HUES6 (cell line): ENCODE measurements at regions not wholly inside any gene's neighbourhood (a gene's known extent, or its start where the extent isn't known, plus 50 kb on each side); places are given as distances from the start of the nearest gene placed in this dataset.

ENCODE experiments used
- H3K27ac ChIP-seq: 2 replicates; pipeline ENCODE4 v1.7.0; 2013; ENCODE audit warnings: low read depth, mild to moderate bottlenecking, low read length, inconsistent platforms
- H3K27me3 ChIP-seq: 2 replicates; pipeline ENCODE4 v1.6.1; 2013; ENCODE audit warnings: low read length; ENCODE audit not compliant: control insufficient read depth, insufficient read depth
- H3K36me3 ChIP-seq: 2 replicates; pipeline ENCODE4 v1.6.1; 2013; ENCODE audit warnings: low read length; ENCODE audit not compliant: control insufficient read depth, insufficient read depth
- H3K4me1 ChIP-seq: 2 replicates; pipeline ENCODE4 v1.6.1; 2013; ENCODE audit warnings: low read length; ENCODE audit not compliant: control insufficient read depth, insufficient read depth
- H3K4me3 ChIP-seq: 2 replicates; pipeline ENCODE4 v1.5.1; 2013; ENCODE audit warnings: low read depth, low read length
- H3K9ac ChIP-seq: one replicate; pipeline ENCODE4 v1.6.1; 2013; ENCODE audit warnings: mild to moderate bottlenecking, low read length
- H3K9me3 ChIP-seq: 2 replicates; pipeline ENCODE4 v1.6.1; 2013; ENCODE audit warnings: low read depth, low read length; ENCODE audit not compliant: control insufficient read depth, insufficient read depth

DNA sequence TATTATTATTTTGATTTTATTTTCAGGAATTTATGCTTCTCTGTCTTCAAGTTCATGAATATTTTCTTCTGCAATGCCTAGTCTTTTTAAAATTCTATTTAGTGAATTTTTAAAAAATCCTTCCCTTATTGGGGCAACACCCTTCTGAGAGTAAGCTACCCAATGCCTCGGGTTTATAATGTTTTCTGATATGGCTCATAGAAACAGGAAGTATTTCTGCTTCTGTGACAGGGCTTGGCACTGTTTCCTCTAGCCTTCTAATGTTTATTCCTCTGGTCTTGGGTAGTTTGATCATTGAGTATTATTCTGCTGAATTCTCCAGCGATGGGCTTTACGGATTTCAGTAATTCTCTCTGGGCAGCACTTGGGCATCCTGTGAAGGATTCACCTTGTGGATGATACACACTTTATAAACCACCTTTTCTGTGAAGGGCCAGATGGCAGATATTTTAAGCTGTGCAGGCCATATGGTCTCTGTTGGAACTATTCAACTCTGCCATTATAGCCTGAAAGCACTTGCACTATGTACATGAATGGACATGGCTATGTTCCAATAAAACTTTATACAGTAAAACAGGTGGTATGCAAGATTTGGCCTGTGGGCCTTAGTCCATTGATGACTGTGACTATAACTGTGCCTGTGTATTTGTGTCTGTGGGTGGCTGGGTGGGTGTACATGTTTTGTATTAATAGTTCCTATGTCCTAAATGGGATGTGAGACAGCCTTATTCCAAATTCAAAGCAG is 95.9 kb upstream of the FAT1 start:
- H3K27me3 ChIP-seq = no peaks in the 10 kb centered on the region
- H3K36me3 ChIP-seq = no peaks in the 10 kb centered on the region
- H3K9ac ChIP-seq = no peak overlapping the region
- H3K27ac ChIP-seq = no peak overlapping the region
- no peaks in the 10 kb centered on the region for H3K4me1 ChIP-seq
- no peak overlapping the region for H3K4me3 ChIP-seq
- H3K9me3 ChIP-seq = no peaks in the 10 kb centered on the region

- Histone ChIP-seq H3K27ac (no peak overlapping the region), H3K4me1 (no peaks in the 10 kb centered on the region), H3K9me3 (no peaks in the 10 kb centered on the region), H3K4me3 (no peak overlapping the region), H3K36me3 (no peaks in the 10 kb centered on the region), H3K27me3 (no peaks in the 10 kb centered on the region), H3K9ac (no peak overlapping the region)
Measured at GRCh38 chr4:186820391-186820891, 96.8 kb upstream of the FAT1 start.

- Histone ChIP-seq H3K4me1 (no peaks in the 10 kb centered on the region), H3K9ac (no peak overlapping the region)
Measured at GRCh38 chr4:186823989-186824388, 100.3 kb upstream of the FAT1 start.

DNA sequence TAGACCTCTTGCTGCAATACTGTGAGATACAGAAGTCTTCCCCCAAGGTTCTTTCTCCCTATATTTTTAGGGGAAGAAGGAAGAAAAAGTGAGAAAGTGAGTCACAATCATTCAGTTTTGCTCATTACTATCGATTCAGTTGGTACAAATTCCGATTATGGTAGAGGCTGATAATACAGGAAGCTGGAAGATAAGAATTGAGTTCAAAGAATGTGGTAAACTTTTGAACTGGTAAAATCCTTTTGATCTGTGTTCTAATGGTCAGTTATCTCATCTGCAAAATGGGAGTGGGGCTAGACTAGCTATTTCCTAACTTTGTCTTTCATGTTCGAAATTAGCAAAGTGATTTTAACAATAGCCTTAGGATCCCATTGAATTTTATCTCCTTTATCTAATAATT is 101.4 kb upstream of the FAT1 start:
- H3K36me3 ChIP-seq = no peaks in the 10 kb centered on the region
- H3K27me3 ChIP-seq = no peaks in the 10 kb centered on the region
- no peak overlapping the region for H3K27ac ChIP-seq
- H3K4me3 ChIP-seq = no peak overlapping the region
- no peak overlapping the region for H3K9ac ChIP-seq
- no peaks in the 10 kb centered on the region for H3K4me1 ChIP-seq
- H3K9me3 ChIP-seq = no peaks in the 10 kb centered on the region

More at GRCh38 chr4:186823989-186824388, 100.3 kb upstream of the FAT1 start:
- H3K4me3 ChIP-seq = no peak overlapping the region
- no peaks in the 10 kb centered on the region for H3K27me3 ChIP-seq
- H3K36me3 ChIP-seq = no peaks in the 10 kb centered on the region
- H3K27ac ChIP-seq = no peak overlapping the region
- H3K9me3 ChIP-seq = no peaks in the 10 kb centered on the region

GRCh38 chr4:186826006-186826405 is 102.3 kb upstream of the FAT1 start:
- no peaks in the 10 kb centered on the region for H3K4me1 ChIP-seq
- H3K36me3 ChIP-seq = no peaks in the 10 kb centered on the region
- no peak overlapping the region for H3K4me3 ChIP-seq
- no peak overlapping the region for H3K27ac ChIP-seq
- no peak overlapping the region for H3K9ac ChIP-seq
- H3K27me3 ChIP-seq = no peaks in the 10 kb centered on the region
- H3K9me3 ChIP-seq = no peaks in the 10 kb centered on the region

DNA sequence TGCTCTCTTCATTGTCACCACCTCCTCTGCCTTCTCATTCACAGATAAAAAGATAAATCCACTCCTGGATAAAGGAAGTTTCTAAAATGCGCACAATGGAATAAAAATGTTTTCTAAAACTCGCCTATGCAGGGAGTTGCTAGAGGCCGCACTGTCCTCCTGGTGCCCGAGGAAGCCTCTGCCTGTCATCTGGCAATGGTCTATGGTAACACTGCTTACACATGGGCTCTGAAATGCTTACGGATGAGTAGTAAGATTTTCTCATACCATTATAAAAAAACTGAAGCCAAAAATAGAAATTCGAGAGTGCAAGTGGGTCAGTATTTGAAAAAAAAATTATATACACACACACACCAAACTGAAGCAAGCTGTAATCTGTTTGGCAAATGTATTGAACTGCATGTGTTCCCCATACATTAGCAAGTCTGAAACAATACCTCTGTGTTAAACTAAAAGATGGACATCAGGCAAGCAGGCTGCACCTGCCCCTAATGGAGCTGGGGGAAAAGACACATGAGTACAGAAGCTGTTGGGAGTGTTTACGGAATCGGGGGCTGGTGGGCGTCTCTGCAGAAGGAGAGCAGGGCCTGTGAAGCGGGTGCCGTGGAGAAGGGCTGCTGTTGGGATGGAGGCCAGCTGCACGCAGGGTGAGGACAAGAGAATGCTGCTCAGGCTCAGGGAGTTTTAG is 103.3 kb upstream of the FAT1 start:
- Histone ChIP-seq H3K4me3 (no peak overlapping the region), H3K27ac (no peak overlapping the region), H3K4me1 (no peaks in the 10 kb centered on the region)

GRCh38 chr4:186827534-186827897 is 103.9 kb upstream of the FAT1 start:
- H3K27ac ChIP-seq = no peak overlapping the region
- H3K9me3 ChIP-seq = no peaks in the 10 kb centered on the region
- H3K4me3 ChIP-seq = no peak overlapping the region
- no peak overlapping the region for H3K9ac ChIP-seq
- H3K36me3 ChIP-seq = no peaks in the 10 kb centered on the region
- no peaks in the 10 kb centered on the region for H3K4me1 ChIP-seq
- no peaks in the 10 kb centered on the region for H3K27me3 ChIP-seq

More for the DNA sequence above, 103.3 kb upstream of the FAT1 start:
- no peaks in the 10 kb centered on the region for H3K36me3 ChIP-seq
- H3K9ac ChIP-seq = no peak overlapping the region
- H3K27me3 ChIP-seq = no peaks in the 10 kb centered on the region
- no peaks in the 10 kb centered on the region for H3K9me3 ChIP-seq

GRCh38 chr4:186829097-186829496 is 105.4 kb upstream of the FAT1 start:
- Histone ChIP-seq H3K9me3 (no peaks in the 10 kb centered on the region), H3K9ac (no peak overlapping the region), H3K4me3 (no peak overlapping the region), H3K27me3 (no peaks in the 10 kb centered on the region), H3K27ac (no peak overlapping the region), H3K36me3 (no peaks in the 10 kb centered on the region), H3K4me1 (no peaks in the 10 kb centered on the region)

- Histone ChIP-seq H3K9ac (no peak overlapping the region), H3K4me1 (no peaks in the 10 kb centered on the region), H3K27ac (no peak overlapping the region), H3K27me3 (no peaks in the 10 kb centered on the region), H3K4me3 (no peak overlapping the region), H3K9me3 (no peaks in the 10 kb centered on the region), H3K36me3 (no peaks in the 10 kb centered on the region)
Measured at GRCh38 chr4:186829740-186830449, 106.2 kb upstream of the FAT1 start.

DNA sequence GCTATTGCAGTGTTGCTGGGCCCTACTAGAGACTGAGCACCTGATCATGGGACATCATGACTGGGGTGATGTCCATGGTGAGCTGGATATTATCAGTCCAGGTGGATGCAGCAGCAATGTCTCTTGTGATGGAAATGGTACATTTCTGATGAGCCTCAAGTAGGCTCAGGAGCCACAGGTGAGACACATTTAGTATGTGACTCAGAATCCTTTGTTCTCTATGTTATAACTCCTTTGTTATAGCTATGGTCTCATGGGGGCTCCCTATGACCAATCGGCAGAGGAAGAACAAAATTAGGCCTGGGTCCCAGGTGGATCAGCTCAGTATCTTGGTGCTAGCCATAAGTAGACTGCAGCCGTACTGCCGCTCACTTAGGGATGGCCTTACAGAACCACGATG is 107.9 kb upstream of the FAT1 start:
- Histone ChIP-seq H3K9me3 (no peaks in the 10 kb centered on the region), H3K36me3 (no peaks in the 10 kb centered on the region), H3K4me1 (no peaks in the 10 kb centered on the region), H3K27me3 (no peaks in the 10 kb centered on the region), H3K4me3 (no peak overlapping the region), H3K27ac (no peak overlapping the region), H3K9ac (no peak overlapping the region)

DNA sequence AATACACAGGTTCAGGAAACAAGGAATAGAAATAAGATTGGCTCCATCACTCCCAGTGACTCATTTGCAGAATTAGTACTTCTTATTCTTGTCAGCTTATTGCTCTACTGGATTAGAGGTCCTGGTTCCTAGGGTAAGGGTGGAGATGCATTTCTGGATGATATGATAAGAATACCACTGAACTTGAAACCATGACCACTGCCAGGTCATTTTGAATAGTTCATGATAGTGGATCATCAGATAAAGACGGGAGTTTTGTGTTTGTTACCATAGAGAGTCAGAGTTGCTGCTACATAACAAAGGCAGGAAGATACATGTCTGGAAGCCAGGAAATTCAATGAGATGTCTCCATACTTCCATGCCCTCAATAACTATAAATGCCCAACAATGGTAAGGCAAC is 109.2 kb upstream of the FAT1 start:
- H3K4me1 ChIP-seq = no peaks in the 10 kb centered on the region
- H3K9me3 ChIP-seq = no peaks in the 10 kb centered on the region
- no peaks in the 10 kb centered on the region for H3K27me3 ChIP-seq
- no peaks in the 10 kb centered on the region for H3K36me3 ChIP-seq
- no peak overlapping the region for H3K9ac ChIP-seq
- H3K27ac ChIP-seq = no peak overlapping the region
- no peak overlapping the region for H3K4me3 ChIP-seq
